Liver (tissue), 8 donors: ENCODE measurements at regions not wholly inside any gene's neighbourhood (a gene's known extent, or its start where the extent isn't known, plus 50 kb on each side); places are given as distances from the start of the nearest gene placed in this dataset.
"Not testable (repeated sequence)": the region's sequence is repeated elsewhere in the genome, so short reads cannot be mapped to it uniquely, and the experiment has no call there.

Experiments
- DNase-seq: peaks from one replicate; pipeline ENCODE4 v3.0.0-alpha.2; 2017; ENCODE audit warnings: low spot score
- H3K27ac ChIP-seq, 2 donors: one replicate each; pipeline ENCODE4 v1.7.0; 2013; ENCODE audit warnings: inconsistent platforms in 2 of 2, low read length in 2 of 2, control low read depth in 1 of 2, low read depth in 1 of 2, mild to moderate bottlenecking in 1 of 2
- H3K27me3 ChIP-seq, 4 donors: one replicate each; pipeline versions ENCODE4 v1.6.1 to v1.7.0; 2013; ENCODE audit warnings: low read length in 3 of 4, inconsistent platforms in 1 of 4, mild to moderate bottlenecking in 1 of 4, moderate library complexity in 1 of 4; ENCODE audit not compliant: control insufficient read depth in 4 of 4, insufficient read depth in 4 of 4
- H3K36me3 ChIP-seq, 4 donors: one replicate each; pipeline versions ENCODE4 v1.6.1 to v1.7.0; 2013; ENCODE audit warnings: low read length in 3 of 4, mild to moderate bottlenecking in 3 of 4, low read depth in 1 of 4, moderate library complexity in 1 of 4; ENCODE audit not compliant: control insufficient read depth in 4 of 4, insufficient read depth in 3 of 4
- H3K4me1 ChIP-seq, 4 donors: one replicate each; pipeline versions ENCODE4 v1.6.1 to v1.7.0; 2013; ENCODE audit warnings: low read length in 3 of 4, mild to moderate bottlenecking in 3 of 4, moderate library complexity in 1 of 4; ENCODE audit not compliant: control insufficient read depth in 4 of 4, insufficient read depth in 4 of 4
- H3K4me3 ChIP-seq, 3 donors: one replicate each; pipeline versions ENCODE4 v1.6.1 to v1.7.0; 2013; ENCODE audit warnings: low read length in 3 of 3, control low read depth in 1 of 3, low read depth in 1 of 3, mild to moderate bottlenecking in 1 of 3
- H3K9ac ChIP-seq, 2 donors: one replicate each; pipeline ENCODE4 v1.7.0; 2013; ENCODE audit warnings: low read length in 2 of 2, mild to moderate bottlenecking in 2 of 2, moderate library complexity in 2 of 2, control low read depth in 1 of 2, low read depth in 1 of 2
- H3K9me3 ChIP-seq, 4 donors: one replicate each; pipeline versions ENCODE4 v1.6.1 to v1.7.0; 2013; ENCODE audit warnings: low read length in 3 of 4; ENCODE audit not compliant: control insufficient read depth in 4 of 4
- EGR1 ChIP-seq, 2 donors: IDR thresholded peaks; 2 replicates each; pipeline ENCODE4 v1.6.1; 2016 to 2018; ENCODE audit warnings: antibody characterized with exemption in 2 of 2, low read depth in 2 of 2
- FOXA1 ChIP-seq: IDR thresholded peaks from 2 replicates; pipeline ENCODE4 v1.6.1; 2016; ENCODE audit warnings: antibody characterized with exemption
- HNF4A ChIP-seq, 2 donors: conservative IDR thresholded peaks; 2 replicates each; pipeline ENCODE4 v1.6.1; 2016; ENCODE audit warnings: antibody characterized with exemption in 2 of 2, mild to moderate bottlenecking in 2 of 2
- HNF4G ChIP-seq: IDR thresholded peaks from 2 replicates; pipeline ENCODE4 v1.6.1; 2016; ENCODE audit warnings: antibody characterized with exemption
- NR2F2 ChIP-seq: IDR thresholded peaks from 2 replicates; pipeline ENCODE4 v1.6.1; 2016; ENCODE audit warnings: antibody characterized with exemption
- RAD21 ChIP-seq, 2 donors: IDR thresholded peaks; 2 replicates each; pipeline ENCODE4 v1.6.1; 2016; ENCODE audit warnings: antibody characterized with exemption in 2 of 2, mild to moderate bottlenecking in 2 of 2
- REST ChIP-seq: IDR thresholded peaks from 2 replicates; pipeline ENCODE4 v1.6.1; 2016; ENCODE audit warnings: antibody characterized with exemption, mild to moderate bottlenecking
- RXRA ChIP-seq, 2 donors: IDR thresholded peaks; 2 replicates each; pipeline ENCODE4 v1.6.1; 2017 to 2018; ENCODE audit warnings: antibody characterized with exemption in 2 of 2, mild to moderate bottlenecking in 1 of 2
- SP1 ChIP-seq: IDR thresholded peaks from 2 replicates; pipeline ENCODE4 v1.6.1; 2018; ENCODE audit warnings: antibody characterized with exemption, mild to moderate bottlenecking
- TAF1 ChIP-seq: conservative IDR thresholded peaks from 2 replicates; pipeline ENCODE4 v1.6.1; 2016; ENCODE audit warnings: antibody characterized with exemption, mild to moderate bottlenecking
- YY1 ChIP-seq: IDR thresholded peaks from 2 replicates; pipeline ENCODE4 v1.6.1; 2016; ENCODE audit warnings: antibody characterized with exemption, mild to moderate bottlenecking
- WGBS: extraction: QIAGEN DNeasy Blood & Tissue Kit; methylation state at CpG from one replicate; pipeline ENCODE4 v1.1.7; 2013; 5-methylcytosine and 5-hydroxymethylcytosine counted together
- TF ChIP-seq, protein P1 (sequence below): IDR thresholded peaks from 2 replicates; pipeline ENCODE4 v1.6.1; 2016; ENCODE audit warnings: antibody characterized with exemption
- TF ChIP-seq, protein P2 (sequence below): IDR thresholded peaks from 2 replicates; pipeline ENCODE4 v1.6.1; 2016; ENCODE audit warnings: antibody characterized with exemption
- TF ChIP-seq, protein P3 (sequence below): IDR thresholded peaks from 2 replicates; pipeline ENCODE4 v1.6.1; 2016; ENCODE audit warnings: antibody characterized with exemption
- TF ChIP-seq, protein P4 (sequence below): fragments of 150-350 bp; IDR thresholded peaks from 2 replicates; pipeline ENCODE4 v1.5.1; 2017; ENCODE audit warnings: improper control_type of control experiment, low read depth, low read length; ENCODE audit not compliant: missing input control
- donor health status: healthy.
- donor health status: healthy.
- donor health status: healthy.
- donor health status: healthy.
- donor health status: healthy.

- no peak for TF ChIP-seq YY1
Observed at GRCh38 chr5:18799482-18800128, 1165.3 kb downstream of the TAF11L14 start (continued).

- 84% methylated on average over 19 of the region's 19 CpGs for WGBS
- H3K27ac ChIP-seq = no peak overlapping the region
- H3K4me1 ChIP-seq = no peaks in the 10 kb centered on the region
- TF ChIP-seq, protein P1, sequence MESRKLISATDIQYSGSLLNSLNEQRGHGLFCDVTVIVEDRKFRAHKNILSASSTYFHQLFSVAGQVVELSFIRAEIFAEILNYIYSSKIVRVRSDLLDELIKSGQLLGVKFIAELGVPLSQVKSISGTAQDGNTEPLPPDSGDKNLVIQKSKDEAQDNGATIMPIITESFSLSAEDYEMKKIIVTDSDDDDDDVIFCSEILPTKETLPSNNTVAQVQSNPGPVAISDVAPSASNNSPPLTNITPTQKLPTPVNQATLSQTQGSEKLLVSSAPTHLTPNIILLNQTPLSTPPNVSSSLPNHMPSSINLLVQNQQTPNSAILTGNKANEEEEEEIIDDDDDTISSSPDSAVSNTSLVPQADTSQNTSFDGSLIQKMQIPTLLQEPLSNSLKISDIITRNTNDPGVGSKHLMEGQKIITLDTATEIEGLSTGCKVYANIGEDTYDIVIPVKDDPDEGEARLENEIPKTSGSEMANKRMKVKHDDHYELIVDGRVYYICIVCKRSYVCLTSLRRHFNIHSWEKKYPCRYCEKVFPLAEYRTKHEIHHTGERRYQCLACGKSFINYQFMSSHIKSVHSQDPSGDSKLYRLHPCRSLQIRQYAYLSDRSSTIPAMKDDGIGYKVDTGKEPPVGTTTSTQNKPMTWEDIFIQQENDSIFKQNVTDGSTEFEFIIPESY = no peak
- TF ChIP-seq, protein P2, sequence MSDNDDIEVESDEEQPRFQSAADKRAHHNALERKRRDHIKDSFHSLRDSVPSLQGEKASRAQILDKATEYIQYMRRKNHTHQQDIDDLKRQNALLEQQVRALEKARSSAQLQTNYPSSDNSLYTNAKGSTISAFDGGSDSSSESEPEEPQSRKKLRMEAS = no peak
- TF ChIP-seq YY1 = no peak
- TF ChIP-seq TAF1 = no peak
- TF ChIP-seq, protein P3, sequence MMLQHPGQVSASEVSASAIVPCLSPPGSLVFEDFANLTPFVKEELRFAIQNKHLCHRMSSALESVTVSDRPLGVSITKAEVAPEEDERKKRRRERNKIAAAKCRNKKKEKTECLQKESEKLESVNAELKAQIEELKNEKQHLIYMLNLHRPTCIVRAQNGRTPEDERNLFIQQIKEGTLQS = no peak
- TF ChIP-seq FOXA1 = no peak
- TF ChIP-seq HNF4A (conservative IDR thresholded peaks at IDR 0.05) = no peak
- no peak for TF ChIP-seq EGR1 (IDR thresholded peaks at IDR 0.05; ENCODE audit: low read depth in 2 of 2)
- no peak for TF ChIP-seq RAD21 (IDR thresholded peaks at IDR 0.05)
- TF ChIP-seq RXRA (IDR thresholded peaks at IDR 0.05) = no peak
- no peak for TF ChIP-seq SP1
- TF ChIP-seq NR2F2 = no peak
- no peak for DNase-seq
- H3K36me3 ChIP-seq = no peaks in the 10 kb centered on the region
- H3K9ac ChIP-seq = no peak overlapping the region
- no peak overlapping the region for H3K4me3 ChIP-seq
- no peaks in the 10 kb centered on the region for H3K9me3 ChIP-seq
- peaks cover 0 to 4% (median 0%) of the 10 kb centered on the region in 4 donors for H3K27me3 ChIP-seq
Observed at GRCh38 chr5:18800293-18801025, 1166.2 kb downstream of the TAF11L14 start.

DNA sequence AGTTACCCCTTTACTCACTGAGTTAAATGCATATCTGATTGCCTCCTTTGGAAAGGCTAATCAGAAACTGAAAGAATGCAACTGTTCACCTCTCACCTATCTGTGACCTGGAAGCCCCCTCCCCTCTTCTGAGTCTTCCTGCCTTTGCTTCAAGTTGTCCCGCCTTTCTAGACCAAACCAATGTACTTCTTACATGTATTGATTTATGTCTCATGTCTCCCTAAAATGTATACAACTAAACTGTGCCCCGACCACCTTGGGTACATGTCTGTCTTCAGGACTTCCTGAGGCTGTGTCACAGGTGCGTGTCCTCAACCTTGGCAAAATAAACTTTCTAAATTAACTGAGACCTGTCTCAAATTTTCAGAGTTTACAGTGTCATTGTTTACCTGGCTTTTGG, 1167.2 kb downstream of the TAF11L14 start:
- H3K27me3 ChIP-seq, H3K9ac ChIP-seq, DNase-seq, H3K4me1 ChIP-seq, H3K9me3 ChIP-seq, H3K4me3 ChIP-seq, H3K36me3 ChIP-seq, H3K27ac ChIP-seq: not testable (repeated sequence)
- 53% methylated on average over 3 of the region's 3 CpGs for WGBS

DNA sequence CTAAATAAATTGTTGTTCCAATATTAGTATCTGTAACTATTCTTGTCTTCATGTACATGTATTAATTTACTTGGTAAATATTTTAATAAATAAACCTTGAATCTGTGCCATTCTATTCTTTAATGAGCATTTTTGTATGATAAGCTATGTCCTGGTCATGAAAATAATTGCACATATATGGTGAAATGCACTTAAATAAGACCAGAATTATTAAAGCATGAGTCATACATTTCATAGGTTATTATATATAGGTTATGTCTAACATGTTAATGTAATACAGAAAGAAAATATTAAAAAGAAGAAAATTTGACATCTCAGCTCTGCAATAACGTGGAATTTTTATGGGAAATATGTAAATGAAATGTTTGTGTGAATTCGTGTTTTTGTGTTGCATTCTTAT, 1168.1 kb downstream of the TAF11L14 start:
- Histone ChIP-seq H3K36me3 (no peaks in the 10 kb centered on the region), H3K27ac (no peak overlapping the region), H3K9ac (no peak overlapping the region), H3K27me3 (peaks cover 0 to 4% (median 0%) of the 10 kb centered on the region in 4 donors), H3K9me3 (no peaks in the 10 kb centered on the region), H3K4me3 (no peak overlapping the region), H3K4me1 (no peaks in the 10 kb centered on the region)
- DNase-seq = no peak
- WGBS = 49% methylated on average over 2 of the region's 2 CpGs
- TF ChIP-seq NR2F2 (no peak), RXRA (IDR thresholded peaks at IDR 0.05) (no peak), RAD21 (IDR thresholded peaks at IDR 0.05) (no peak), HNF4G (no peak), REST (no peak), SP1 (no peak)
- TF ChIP-seq, protein P3 = no peak
- TF ChIP-seq, protein P4, sequence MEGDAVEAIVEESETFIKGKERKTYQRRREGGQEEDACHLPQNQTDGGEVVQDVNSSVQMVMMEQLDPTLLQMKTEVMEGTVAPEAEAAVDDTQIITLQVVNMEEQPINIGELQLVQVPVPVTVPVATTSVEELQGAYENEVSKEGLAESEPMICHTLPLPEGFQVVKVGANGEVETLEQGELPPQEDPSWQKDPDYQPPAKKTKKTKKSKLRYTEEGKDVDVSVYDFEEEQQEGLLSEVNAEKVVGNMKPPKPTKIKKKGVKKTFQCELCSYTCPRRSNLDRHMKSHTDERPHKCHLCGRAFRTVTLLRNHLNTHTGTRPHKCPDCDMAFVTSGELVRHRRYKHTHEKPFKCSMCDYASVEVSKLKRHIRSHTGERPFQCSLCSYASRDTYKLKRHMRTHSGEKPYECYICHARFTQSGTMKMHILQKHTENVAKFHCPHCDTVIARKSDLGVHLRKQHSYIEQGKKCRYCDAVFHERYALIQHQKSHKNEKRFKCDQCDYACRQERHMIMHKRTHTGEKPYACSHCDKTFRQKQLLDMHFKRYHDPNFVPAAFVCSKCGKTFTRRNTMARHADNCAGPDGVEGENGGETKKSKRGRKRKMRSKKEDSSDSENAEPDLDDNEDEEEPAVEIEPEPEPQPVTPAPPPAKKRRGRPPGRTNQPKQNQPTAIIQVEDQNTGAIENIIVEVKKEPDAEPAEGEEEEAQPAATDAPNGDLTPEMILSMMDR = no peak
